ENCODE measurements at regions not wholly inside any gene's neighbourhood (a gene's known extent, or its start where the extent isn't known, plus 50 kb on each side); places are given as distances from the start of the nearest gene placed in this dataset.
"Not testable (repeated sequence)": the region's sequence is repeated elsewhere in the genome, so short reads cannot be mapped to it uniquely, and the experiment has no call there.

GRCh38 chr9:38332625-38333024, 59.9 kb upstream of the ALDH1B1 start:
- Histone ChIP-seq H3K36me3 (ENCODE audit: control insufficient read depth, insufficient read depth, low read length) (no peaks in the 10 kb centered on the region), H3K9me3 (ENCODE audit: control insufficient read depth, insufficient read depth, low read length) (no peaks in the 10 kb centered on the region), H3K27me3 (ENCODE audit: control insufficient read depth, insufficient read depth, low read length) (no peaks in the 10 kb centered on the region), H3K4me3 (ENCODE audit: low read length) (no peak overlapping the region), H3K4me1 (ENCODE audit: control insufficient read depth, insufficient read depth, low read length) (0 out of 2 replicates have a peak, but pooled peaks cover 1% of the 10 kb centered on the region), H3K27ac (ENCODE audit: low read length) (no peak overlapping the region)
- WGBS (ENCODE audit: insufficient coverage, insufficient read length): no CpG with 5 or more reads among the region's 4 CpGs
- DNase-seq (ENCODE audit: low read depth, low spot score): no peak

- H3K4me3 ChIP-seq (ENCODE audit: low read length): no peak overlapping the region
- no peak for DNase-seq (ENCODE audit: low read depth, low spot score)
- H3K4me1 ChIP-seq (ENCODE audit: control insufficient read depth, insufficient read depth, low read length): 0 out of 2 replicates have a peak, but pooled peaks cover 1% of the 10 kb centered on the region
- no peaks in the 10 kb centered on the region for H3K9me3 ChIP-seq (ENCODE audit: control insufficient read depth, insufficient read depth, low read length)
- no CpG with 5 or more reads among the region's 8 CpGs for WGBS (ENCODE audit: insufficient coverage, insufficient read length)
- H3K36me3 ChIP-seq (ENCODE audit: control insufficient read depth, insufficient read depth, low read length): no peaks in the 10 kb centered on the region
- no peak overlapping the region for H3K27ac ChIP-seq (ENCODE audit: low read length)
- no peaks in the 10 kb centered on the region for H3K27me3 ChIP-seq (ENCODE audit: control insufficient read depth, insufficient read depth, low read length)
Observed at GRCh38 chr9:38331141-38331540, 61.4 kb upstream of the ALDH1B1 start.

- Histone ChIP-seq H3K36me3 (ENCODE audit: control insufficient read depth, insufficient read depth, low read length) (no peaks in the 10 kb centered on the region), H3K4me3 (ENCODE audit: low read length) (no peak overlapping the region), H3K9me3 (ENCODE audit: control insufficient read depth, insufficient read depth, low read length) (no peaks in the 10 kb centered on the region), H3K27me3 (ENCODE audit: control insufficient read depth, insufficient read depth, low read length) (no peaks in the 10 kb centered on the region), H3K27ac (ENCODE audit: low read length) (no peak overlapping the region), H3K4me1 (ENCODE audit: control insufficient read depth, insufficient read depth, low read length) (0 out of 2 replicates have a peak, but pooled peaks cover 1% of the 10 kb centered on the region)
- no peak for DNase-seq (ENCODE audit: low read depth, low spot score)
- no CpG with 5 or more reads among the region's 11 CpGs for WGBS (ENCODE audit: insufficient coverage, insufficient read length)
Observed at GRCh38 chr9:38329968-38330367, 62.5 kb upstream of the ALDH1B1 start.

GRCh38 chr9:38328765-38329164, 63.7 kb upstream of the ALDH1B1 start:
- Histone ChIP-seq H3K36me3 (ENCODE audit: control insufficient read depth, insufficient read depth, low read length) (no peaks in the 10 kb centered on the region), H3K4me3 (ENCODE audit: low read length) (no peak overlapping the region), H3K4me1 (ENCODE audit: control insufficient read depth, insufficient read depth, low read length) (0 out of 2 replicates have a peak, but pooled peaks cover 1% of the 10 kb centered on the region), H3K27ac (ENCODE audit: low read length) (no peak overlapping the region), H3K27me3 (ENCODE audit: control insufficient read depth, insufficient read depth, low read length) (no peaks in the 10 kb centered on the region), H3K9me3 (ENCODE audit: control insufficient read depth, insufficient read depth, low read length) (no peaks in the 10 kb centered on the region)
- no CpG with 5 or more reads among the region's 1 CpG for WGBS (ENCODE audit: insufficient coverage, insufficient read length)
- no peak for DNase-seq (ENCODE audit: low read depth, low spot score)

- Histone ChIP-seq H3K9me3 (ENCODE audit: control insufficient read depth, insufficient read depth, low read length) (no peaks in the 10 kb centered on the region), H3K36me3 (ENCODE audit: control insufficient read depth, insufficient read depth, low read length) (no peaks in the 10 kb centered on the region), H3K27ac (ENCODE audit: low read length) (no peak overlapping the region), H3K4me3 (ENCODE audit: low read length) (no peak overlapping the region), H3K27me3 (ENCODE audit: control insufficient read depth, insufficient read depth, low read length) (no peaks in the 10 kb centered on the region), H3K4me1 (ENCODE audit: control insufficient read depth, insufficient read depth, low read length) (0 out of 2 replicates have a peak, but pooled peaks cover 1% of the 10 kb centered on the region)
- no CpG with 5 or more reads among the region's 4 CpGs for WGBS (ENCODE audit: insufficient coverage, insufficient read length)
- no peak for DNase-seq (ENCODE audit: low read depth, low spot score)
Observed at GRCh38 chr9:38326122-38326521, 66.4 kb upstream of the ALDH1B1 start.

GRCh38 chr9:38324213-38324612, 68.3 kb upstream of the ALDH1B1 start:
- not testable (repeated sequence) for H3K36me3 ChIP-seq (ENCODE audit: control insufficient read depth, insufficient read depth, low read length); H3K27ac ChIP-seq (ENCODE audit: low read length); H3K4me1 ChIP-seq (ENCODE audit: control insufficient read depth, insufficient read depth, low read length); H3K9me3 ChIP-seq (ENCODE audit: control insufficient read depth, insufficient read depth, low read length); H3K27me3 ChIP-seq (ENCODE audit: control insufficient read depth, insufficient read depth, low read length); DNase-seq (ENCODE audit: low read depth, low spot score); H3K4me3 ChIP-seq (ENCODE audit: low read length)
- no CpG with 5 or more reads among the region's 27 CpGs for WGBS (ENCODE audit: insufficient coverage, insufficient read length)

GRCh38 chr9:38322937-38323336, 69.6 kb upstream of the ALDH1B1 start:
- no peak overlapping the region for H3K27ac ChIP-seq (ENCODE audit: low read length)
- no peak overlapping the region for H3K4me3 ChIP-seq (ENCODE audit: low read length)
- no peaks in the 10 kb centered on the region for H3K4me1 ChIP-seq (ENCODE audit: control insufficient read depth, insufficient read depth, low read length)
- no peaks in the 10 kb centered on the region for H3K9me3 ChIP-seq (ENCODE audit: control insufficient read depth, insufficient read depth, low read length)
- no CpG with 5 or more reads among the region's 3 CpGs for WGBS (ENCODE audit: insufficient coverage, insufficient read length)
- DNase-seq (ENCODE audit: low read depth, low spot score): no peak
- no peaks in the 10 kb centered on the region for H3K36me3 ChIP-seq (ENCODE audit: control insufficient read depth, insufficient read depth, low read length)
- H3K27me3 ChIP-seq (ENCODE audit: control insufficient read depth, insufficient read depth, low read length): no peaks in the 10 kb centered on the region

GRCh38 chr9:38319496-38320173, 72.9 kb upstream of the ALDH1B1 start:
- no CpG with 5 or more reads among the region's 5 CpGs for WGBS (ENCODE audit: insufficient coverage, insufficient read length)
- no peak overlapping the region for H3K4me3 ChIP-seq (ENCODE audit: low read length)

GRCh38 chr9:38318759-38319495, 73.6 kb upstream of the ALDH1B1 start:
- no peak overlapping the region for H3K4me3 ChIP-seq (ENCODE audit: low read length)
- no peak overlapping the region for H3K27ac ChIP-seq (ENCODE audit: low read length)
- no CpG with 5 or more reads among the region's 13 CpGs for WGBS (ENCODE audit: insufficient coverage, insufficient read length)
- DNase-seq (ENCODE audit: low read depth, low spot score): no peak
- H3K36me3 ChIP-seq (ENCODE audit: control insufficient read depth, insufficient read depth, low read length): no peaks in the 10 kb centered on the region
- H3K27me3 ChIP-seq (ENCODE audit: control insufficient read depth, insufficient read depth, low read length): no peaks in the 10 kb centered on the region; the same call in 1 of the 2 replicates
- no peaks in the 10 kb centered on the region; the same call in 1 of the 2 replicates for H3K4me1 ChIP-seq (ENCODE audit: control insufficient read depth, insufficient read depth, low read length)
- no peaks in the 10 kb centered on the region for H3K9me3 ChIP-seq (ENCODE audit: control insufficient read depth, insufficient read depth, low read length)

More at GRCh38 chr9:38319496-38320173, 72.9 kb upstream of the ALDH1B1 start:
- DNase-seq (ENCODE audit: low read depth, low spot score): no peak
- H3K9me3 ChIP-seq (ENCODE audit: control insufficient read depth, insufficient read depth, low read length): no peaks in the 10 kb centered on the region
- no peaks in the 10 kb centered on the region for H3K36me3 ChIP-seq (ENCODE audit: control insufficient read depth, insufficient read depth, low read length)
- H3K27ac ChIP-seq (ENCODE audit: low read length): no peak overlapping the region
- no peaks in the 10 kb centered on the region; the same call in 1 of the 2 replicates for H3K4me1 ChIP-seq (ENCODE audit: control insufficient read depth, insufficient read depth, low read length)
- no peaks in the 10 kb centered on the region for H3K27me3 ChIP-seq (ENCODE audit: control insufficient read depth, insufficient read depth, low read length)

GRCh38 chr9:38316166-38316780, 76.2 kb upstream of the ALDH1B1 start:
- Histone ChIP-seq H3K27me3 (ENCODE audit: control insufficient read depth, insufficient read depth, low read length) (no peaks in the 10 kb centered on the region; the same call in 1 of the 2 replicates), H3K27ac (ENCODE audit: low read length) (no peak overlapping the region), H3K36me3 (ENCODE audit: control insufficient read depth, insufficient read depth, low read length) (no peaks in the 10 kb centered on the region), H3K9me3 (ENCODE audit: control insufficient read depth, insufficient read depth, low read length) (no peaks in the 10 kb centered on the region), H3K4me3 (ENCODE audit: low read length) (no peak overlapping the region), H3K4me1 (ENCODE audit: control insufficient read depth, insufficient read depth, low read length) (no peaks in the 10 kb centered on the region; the same call in 1 of the 2 replicates)
- WGBS (ENCODE audit: insufficient coverage, insufficient read length): no CpG with 5 or more reads among the region's 6 CpGs
- no peak for DNase-seq (ENCODE audit: low read depth, low spot score)
